ENCODE measurements at regions not wholly inside any gene's neighbourhood (a gene's known extent, or its start where the extent isn't known, plus 50 kb on each side); places are given as distances from the start of the nearest gene placed in this dataset.

- TF ChIP-seq CTCF (optimal IDR thresholded peaks at IDR 0.05 in 1 of 3, IDR thresholded peaks at IDR 0.05 in 1 of 3, conservative IDR thresholded peaks at IDR 0.05 in 1 of 3; ENCODE audit: extremely low read depth in 1 of 3, insufficient read depth in 2 of 3, low read length in 3 of 3) = no peak
- TF ChIP-seq EZH2 (IDR thresholded peaks at IDR 0.05; ENCODE audit: low read length) = no peak
Measured at GRCh38 chrX:124925681-124926080, 394.0 kb upstream of the TEX13C start.
